HS-5 (cell line): ENCODE measurements at regions not wholly inside any gene's neighbourhood (a gene's known extent, or its start where the extent isn't known, plus 50 kb on each side); places are given as distances from the start of the nearest gene placed in this dataset.

ENCODE experiments used
- DNase-seq: peaks from one replicate; pipeline ENCODE4 v3.0.0-alpha.2; 2012; ENCODE audit warnings: low read depth

DNA sequence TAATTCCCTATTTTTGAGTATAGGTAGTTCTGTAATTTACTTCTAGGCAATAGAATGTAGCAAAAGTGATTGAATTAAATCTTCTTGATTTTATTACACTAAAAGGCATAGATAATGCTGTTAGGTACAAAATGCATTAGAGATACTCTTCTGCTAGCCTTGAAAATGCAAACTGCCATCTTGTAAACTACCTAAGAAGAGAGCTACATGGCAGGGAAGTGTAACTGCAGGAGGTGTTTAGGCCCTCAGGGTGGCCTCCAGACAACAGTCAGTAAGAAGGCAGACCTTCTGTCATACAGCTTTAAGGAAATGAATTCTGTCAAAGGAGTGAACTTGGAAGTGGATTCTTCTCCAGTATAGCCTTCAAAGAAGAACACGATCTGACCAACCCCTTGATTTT lies 1396.8 kb upstream of the SLC39A10 start:
- DNase-seq: no peak

DNA sequence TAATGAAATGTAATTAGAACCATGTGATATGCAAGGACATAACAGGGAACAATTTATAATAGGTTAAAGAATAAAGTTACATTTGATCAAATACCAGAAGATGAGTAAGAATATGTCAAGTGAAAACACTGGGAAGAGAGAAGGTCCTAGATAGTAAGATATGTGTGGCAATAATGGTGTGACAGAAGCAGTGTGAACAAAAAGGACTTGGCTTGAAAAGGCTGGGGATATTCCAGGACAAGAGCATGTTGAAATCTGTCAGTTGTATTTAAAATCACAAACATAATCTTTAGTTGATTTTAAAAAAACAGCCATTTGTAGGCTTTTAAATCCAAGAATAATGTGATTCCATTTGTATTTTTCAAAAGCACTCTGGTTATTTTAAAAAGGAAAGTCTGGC lies 1399.9 kb upstream of the SLC39A10 start:
- DNase-seq: no peak

DNA sequence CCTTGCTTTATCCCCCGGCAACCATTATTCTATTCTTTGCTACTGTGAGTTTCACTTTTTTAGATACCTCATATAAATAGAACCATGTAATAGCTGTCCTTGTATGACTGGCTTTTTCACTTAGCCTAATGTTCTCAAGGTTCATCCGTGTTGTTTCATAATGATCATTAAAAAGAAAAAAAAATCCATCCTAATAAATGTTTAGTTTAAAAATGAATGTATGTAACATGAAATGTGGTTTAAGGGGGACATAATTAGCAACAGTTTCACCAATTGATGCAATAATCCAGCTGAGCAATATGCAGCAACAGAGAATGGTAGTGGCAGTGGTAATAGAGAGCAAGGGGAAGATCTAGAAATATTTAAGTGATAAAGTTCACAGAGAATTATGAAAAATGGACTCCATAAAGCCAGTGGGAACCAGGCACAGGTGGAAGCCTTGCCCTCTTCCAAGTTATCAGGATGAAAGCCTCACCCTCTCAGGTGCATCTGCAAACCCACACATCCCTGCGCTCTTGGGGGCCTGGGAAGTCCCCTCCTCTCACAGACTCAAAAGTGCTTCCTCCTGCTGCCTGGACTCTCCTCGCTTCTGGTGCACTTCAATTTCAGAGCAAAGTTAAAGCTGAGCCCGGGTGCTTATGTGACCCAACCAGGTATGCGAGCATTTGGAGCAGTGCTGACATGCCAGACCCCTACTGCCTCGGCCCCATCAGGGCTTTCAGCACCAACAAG lies 1403.3 kb upstream of the SLC39A10 start:
- no peak for DNase-seq

GRCh38 chr2:194252127-194252526 lies 1404.9 kb upstream of the SLC39A10 start:
- no peak for DNase-seq

- no peak for DNase-seq
These were observed 1424.4 kb upstream of the SLC39A10 start for GRCh38 chr2:194232600-194232999.

- no peak for DNase-seq
These were observed 1433.8 kb upstream of the SLC39A10 start for GRCh38 chr2:194223218-194223617.

DNA sequence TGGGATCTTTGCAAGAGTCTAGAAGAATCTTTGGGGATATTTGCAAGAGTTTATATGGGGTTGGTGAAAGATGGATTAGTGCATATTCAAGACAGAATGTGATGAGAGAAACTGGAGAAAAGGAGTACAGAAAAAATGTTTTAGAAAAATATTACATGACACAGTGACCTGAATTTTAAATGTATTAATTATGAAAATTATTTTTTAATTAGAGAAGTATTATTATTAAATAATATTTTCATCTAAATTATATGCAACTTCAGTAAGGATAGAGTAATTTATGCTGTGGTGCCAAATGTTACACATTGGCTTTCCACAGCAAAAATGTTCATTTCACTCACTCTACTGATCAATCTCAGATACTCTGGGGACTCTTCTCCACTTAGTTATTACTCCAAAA lies 1442.8 kb upstream of the SLC39A10 start:
- DNase-seq: no peak

DNA sequence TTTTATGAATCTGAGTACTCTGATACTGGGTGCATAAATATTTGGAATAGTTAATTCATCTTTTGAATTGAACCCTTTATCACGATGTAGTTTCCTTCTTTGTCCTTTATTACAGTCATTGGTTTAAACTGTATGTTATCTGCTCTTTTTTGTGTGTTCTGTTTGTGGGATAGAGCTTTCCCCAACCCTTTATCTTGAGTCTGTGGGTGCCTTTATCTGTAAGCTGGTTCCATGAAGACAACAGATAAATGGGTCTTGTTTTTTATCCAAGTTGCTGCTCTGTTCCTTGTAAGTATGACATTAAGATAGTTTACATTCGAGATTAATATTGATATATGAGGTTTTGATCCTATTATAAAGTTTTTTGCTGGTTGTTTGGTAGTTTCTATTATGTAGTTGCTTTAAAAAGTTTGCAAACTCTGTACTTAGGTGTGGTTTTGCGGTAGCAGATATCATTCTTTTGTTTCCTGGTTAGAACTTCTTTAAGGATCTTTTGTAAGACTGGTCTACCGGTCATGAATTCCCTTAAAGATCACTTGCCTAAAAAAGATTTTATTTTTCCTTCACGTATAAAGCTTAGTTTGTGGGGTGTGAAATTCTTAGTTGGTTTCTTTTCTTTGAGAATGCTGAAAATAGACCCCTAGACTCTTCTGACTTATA lies 1451.3 kb upstream of the SLC39A10 start:
- no peak for DNase-seq

- DNase-seq: peak; percentile 54
These were observed 1453.1 kb upstream of the SLC39A10 start for GRCh38 chr2:194203898-194204297.

DNA sequence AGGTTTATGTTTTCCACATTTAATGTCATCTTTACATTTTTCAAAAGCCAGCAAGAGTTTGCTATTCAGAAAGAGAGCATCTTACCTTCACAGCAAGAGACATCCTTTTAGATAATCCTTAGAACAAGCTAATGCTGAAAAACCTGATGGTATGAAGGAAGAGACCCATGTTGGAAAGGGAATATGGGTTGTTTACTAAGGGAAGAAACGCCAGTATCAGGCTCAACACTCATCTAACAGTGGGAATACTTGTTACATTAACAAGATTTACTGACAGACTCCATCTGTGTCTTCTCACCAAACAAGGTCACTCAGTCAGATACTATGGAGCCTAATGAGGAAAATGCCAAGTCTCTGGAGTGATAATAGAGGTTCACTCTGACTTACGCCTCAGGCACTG lies 1474.1 kb upstream of the SLC39A10 start:
- DNase-seq: no peak

- no peak for DNase-seq
These were observed 1480.9 kb upstream of the SLC39A10 start for GRCh38 chr2:194176134-194176533.

DNA sequence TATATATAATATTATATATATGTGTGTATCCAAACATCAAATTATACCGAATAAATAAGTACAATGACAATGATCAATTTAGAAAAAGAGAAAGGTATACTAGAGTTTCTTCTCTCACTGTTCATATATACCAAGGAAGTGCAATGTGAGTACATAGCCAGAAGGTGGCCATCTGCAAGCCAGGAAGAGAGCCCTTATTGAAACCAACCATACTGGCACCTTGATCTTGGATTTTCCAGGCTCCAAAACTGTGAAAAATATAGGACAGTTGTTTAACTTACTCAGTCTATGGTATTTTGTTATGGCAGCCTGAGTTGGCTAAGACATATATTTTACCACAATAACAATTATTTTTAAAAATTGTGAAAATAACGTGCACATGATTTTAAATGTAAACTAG lies 1490.2 kb upstream of the SLC39A10 start:
- DNase-seq: no peak

- no peak for DNase-seq
These were observed 1501.6 kb upstream of the SLC39A10 start for GRCh38 chr2:194155431-194155830.

DNA sequence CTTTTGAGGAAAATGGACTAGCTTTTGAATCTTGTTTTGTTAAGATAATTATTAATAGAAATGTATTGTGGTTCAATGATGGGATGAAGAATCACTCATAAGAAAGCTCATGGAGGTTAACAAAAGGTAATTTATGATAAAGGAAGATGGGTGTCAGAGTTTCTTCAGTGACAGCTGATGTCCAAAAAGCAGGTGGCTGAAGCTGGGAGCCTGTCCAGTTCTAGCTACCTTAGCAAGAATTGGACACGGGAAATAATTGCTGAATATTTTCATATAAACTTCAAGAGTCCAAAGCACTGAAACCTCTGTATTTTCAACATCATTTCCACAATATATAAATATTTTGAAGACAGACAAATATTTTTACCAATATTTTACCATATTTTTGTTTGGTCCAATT lies 1505.8 kb upstream of the SLC39A10 start:
- DNase-seq: no peak

GRCh38 chr2:194135463-194135862 lies 1521.6 kb upstream of the SLC39A10 start:
- DNase-seq: no peak

- DNase-seq: no peak
These were observed 1528.2 kb upstream of the SLC39A10 start for GRCh38 chr2:194128810-194129209.

DNA sequence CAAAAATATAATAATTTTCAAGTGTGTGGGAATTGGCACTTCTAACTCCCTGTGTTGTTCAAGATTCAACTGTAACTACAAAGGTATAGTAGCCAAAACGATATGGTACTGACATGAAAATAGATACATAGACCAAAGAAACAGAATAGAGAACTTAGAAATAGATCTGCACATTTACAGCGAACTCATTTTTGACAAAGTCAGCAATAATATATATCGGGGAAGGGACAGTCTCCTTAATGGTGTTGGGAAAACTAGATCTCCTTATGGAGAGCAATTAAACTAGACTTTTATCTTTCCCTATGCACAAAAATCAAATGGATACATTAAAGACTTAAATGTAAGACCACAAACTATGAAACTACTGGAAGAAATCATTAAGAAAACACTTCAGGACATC lies 1530.6 kb upstream of the SLC39A10 start:
- DNase-seq: no peak

- DNase-seq: no peak
These were observed 1540.2 kb upstream of the SLC39A10 start for GRCh38 chr2:194116861-194117260.

- DNase-seq: no peak
These were observed 1551.7 kb upstream of the SLC39A10 start for GRCh38 chr2:194105358-194105757.

DNA sequence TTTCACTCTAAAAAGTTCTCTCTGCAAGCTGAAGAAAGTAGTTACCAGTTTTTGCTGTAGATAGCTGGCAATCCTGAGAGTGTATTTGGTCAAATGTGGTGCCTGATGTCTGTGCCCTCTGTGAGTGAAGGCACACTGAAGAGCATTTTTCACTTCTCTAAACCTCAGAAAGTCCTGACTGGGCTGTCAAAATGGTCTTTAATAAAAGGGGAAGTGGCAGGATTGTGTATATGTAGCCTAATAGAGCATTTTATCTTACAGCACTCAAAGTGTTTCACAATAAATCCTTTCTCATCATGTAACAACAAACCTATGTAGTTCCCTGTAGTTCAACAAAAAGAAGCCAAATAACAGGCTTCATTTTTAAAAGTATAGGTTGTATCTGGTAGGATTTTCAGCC lies 1552.3 kb upstream of the SLC39A10 start:
- no peak for DNase-seq

GRCh38 chr2:194103941-194104659 lies 1552.9 kb upstream of the SLC39A10 start:
- peak; percentile 5 for DNase-seq

DNA sequence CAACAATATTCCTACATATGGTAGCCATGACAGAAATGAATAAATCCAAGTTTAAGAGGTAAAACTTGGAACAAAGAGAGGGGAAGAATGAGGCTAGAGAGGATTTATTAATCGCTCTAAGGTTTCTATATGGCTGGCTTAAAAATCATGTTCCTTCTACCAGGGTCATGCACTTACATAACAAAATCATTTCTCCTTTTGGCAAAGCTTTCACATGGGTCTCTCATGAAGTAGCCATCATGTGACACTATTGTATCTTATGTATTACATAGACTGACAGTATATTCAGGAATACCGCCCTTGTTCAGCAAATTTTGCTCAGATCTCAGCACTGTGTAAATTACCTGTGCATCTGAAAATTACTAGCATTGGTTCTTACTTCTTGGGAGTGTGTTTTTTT lies 1554.5 kb upstream of the SLC39A10 start:
- DNase-seq: no peak

DNA sequence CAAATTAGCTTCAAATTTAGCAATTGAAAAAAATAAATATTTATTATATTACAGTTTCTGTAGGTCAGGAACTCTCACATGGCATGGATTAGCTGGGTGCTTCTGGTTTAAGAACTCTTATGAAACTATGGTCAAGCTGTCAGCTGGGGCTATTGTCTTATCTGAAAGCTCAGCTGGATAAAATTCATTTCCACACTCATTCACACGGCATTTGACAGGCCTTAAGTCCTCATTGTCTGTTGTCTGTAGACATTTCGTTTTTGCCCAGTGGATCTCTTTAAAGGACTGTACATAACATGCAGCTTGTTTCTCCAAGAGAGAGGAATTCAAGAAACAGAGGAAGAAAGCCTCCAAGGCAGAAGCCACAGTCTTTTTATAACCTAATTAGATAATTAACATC lies 1556.8 kb upstream of the SLC39A10 start:
- no peak for DNase-seq
